ENCODE measurements at regions not wholly inside any gene's neighbourhood (a gene's known extent, or its start where the extent isn't known, plus 50 kb on each side); places are given as distances from the start of the nearest gene placed in this dataset.

DNA sequence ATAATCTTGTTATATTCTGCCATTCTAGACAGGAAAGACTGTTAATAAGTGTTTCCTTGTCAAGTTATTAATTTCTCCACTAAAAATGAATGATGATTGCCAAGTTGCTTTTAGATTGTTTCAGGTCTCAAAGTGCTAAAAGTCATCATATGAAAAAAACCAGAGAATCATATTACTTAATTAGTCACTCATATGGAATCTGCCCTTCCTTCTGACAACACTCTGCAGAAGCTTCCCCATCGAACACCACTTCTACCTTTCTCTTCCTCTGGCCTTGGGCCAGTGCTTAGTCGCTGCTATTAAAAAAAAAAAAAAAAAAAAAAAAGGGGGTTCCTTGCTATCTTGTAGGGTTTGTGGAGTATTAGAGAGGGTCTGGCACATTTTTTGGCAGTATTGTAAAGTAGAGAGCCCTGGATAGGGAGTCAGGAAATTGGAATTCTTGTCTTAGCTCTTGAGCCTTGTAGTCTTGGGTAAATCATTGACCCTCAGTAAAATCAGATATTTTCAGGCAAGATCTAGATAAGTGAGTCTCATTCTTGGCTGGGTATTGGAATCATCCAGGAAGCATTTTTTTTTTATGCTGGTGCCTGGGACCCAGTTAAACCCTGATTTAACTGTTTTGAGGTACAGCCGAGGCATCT, 141.7 kb upstream of the CCDC68 start:
- peak; percentile 53 for DNase-seq (ENCODE audit: low read depth)
- no peak overlapping the region for H3K4me3 ChIP-seq (ENCODE audit: control insufficient read depth, low read depth, low read length)
- TF ChIP-seq, protein P1, sequence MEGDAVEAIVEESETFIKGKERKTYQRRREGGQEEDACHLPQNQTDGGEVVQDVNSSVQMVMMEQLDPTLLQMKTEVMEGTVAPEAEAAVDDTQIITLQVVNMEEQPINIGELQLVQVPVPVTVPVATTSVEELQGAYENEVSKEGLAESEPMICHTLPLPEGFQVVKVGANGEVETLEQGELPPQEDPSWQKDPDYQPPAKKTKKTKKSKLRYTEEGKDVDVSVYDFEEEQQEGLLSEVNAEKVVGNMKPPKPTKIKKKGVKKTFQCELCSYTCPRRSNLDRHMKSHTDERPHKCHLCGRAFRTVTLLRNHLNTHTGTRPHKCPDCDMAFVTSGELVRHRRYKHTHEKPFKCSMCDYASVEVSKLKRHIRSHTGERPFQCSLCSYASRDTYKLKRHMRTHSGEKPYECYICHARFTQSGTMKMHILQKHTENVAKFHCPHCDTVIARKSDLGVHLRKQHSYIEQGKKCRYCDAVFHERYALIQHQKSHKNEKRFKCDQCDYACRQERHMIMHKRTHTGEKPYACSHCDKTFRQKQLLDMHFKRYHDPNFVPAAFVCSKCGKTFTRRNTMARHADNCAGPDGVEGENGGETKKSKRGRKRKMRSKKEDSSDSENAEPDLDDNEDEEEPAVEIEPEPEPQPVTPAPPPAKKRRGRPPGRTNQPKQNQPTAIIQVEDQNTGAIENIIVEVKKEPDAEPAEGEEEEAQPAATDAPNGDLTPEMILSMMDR (conservative IDR thresholded peaks at IDR 0.05; ENCODE audit: control insufficient read depth, insufficient read depth, low read depth, low read length), result no peak

DNA sequence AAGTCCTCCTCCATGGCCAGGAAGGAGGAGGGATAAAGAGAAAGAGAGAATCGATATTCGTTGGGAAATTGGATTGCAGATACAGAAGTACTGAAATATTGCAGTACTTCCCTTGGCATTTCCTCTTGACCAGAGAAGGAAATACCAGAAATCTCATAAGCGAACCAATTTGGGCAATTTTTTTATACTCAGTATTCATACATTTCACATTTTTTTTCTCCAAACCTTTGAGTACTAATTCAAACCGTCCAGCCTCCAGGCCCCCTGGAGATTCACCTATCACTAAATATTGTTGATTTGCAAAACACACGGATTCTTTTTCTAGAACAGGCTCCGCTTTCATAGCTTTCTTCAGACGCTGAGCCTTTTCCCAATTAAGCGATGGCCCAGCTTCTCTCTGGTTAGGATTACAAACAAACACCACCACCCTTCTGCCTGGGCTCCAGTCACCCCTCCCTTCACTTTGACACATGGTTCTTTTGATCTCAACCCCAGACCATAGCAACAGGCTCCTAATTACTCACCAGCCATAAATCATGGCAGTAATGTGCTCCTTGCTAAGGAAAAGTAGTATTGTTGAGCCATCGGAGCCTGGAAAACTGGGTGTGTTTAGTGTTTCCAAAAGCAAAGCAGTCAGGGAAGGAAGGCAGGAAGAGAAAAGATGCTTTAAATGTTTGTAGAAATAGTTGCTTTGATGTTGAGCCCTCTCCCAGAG, 138.4 kb upstream of the CCDC68 start:
- DNase-seq (ENCODE audit: low read depth), result peak; percentile 67
- no peak overlapping the region for H3K4me3 ChIP-seq (ENCODE audit: control insufficient read depth, low read depth, low read length)
- TF ChIP-seq, protein P1 (conservative IDR thresholded peaks at IDR 0.05; ENCODE audit: control insufficient read depth, insufficient read depth, low read depth, low read length), result no peak

DNA sequence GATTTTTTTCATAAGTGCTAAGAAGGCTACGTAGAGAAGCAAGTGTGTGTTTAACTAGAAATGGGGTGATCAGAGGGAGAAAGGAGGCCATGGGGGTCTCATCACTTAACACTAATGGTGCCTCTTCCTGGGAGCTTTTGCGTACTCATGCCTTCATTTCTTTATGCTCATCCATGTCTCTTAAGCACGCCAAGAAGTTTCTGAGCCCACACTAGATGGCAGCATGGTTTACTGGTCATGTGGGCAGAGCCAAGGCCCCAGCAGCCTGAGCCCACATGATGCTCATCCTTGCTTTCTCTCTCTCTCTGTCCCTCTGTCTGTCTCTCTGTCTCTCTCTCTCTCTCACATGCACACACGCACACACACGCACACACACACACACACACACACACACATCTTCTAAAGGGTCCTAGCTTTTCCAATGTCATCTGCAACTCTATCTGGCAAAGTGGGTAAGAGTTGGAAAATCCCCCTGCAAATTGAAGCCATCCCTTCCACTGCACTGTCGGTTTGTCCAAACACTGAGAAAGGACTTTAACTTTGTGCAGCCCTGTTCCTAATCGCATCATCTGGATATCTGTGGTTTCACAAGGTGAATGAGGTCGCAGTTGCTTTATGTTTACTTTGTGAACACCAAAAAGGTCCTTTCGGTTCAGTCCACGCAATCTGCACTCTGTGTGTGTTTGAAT, 137.1 kb upstream of the CCDC68 start:
- TF ChIP-seq, protein P1 (conservative IDR thresholded peaks at IDR 0.05; ENCODE audit: control insufficient read depth, insufficient read depth, low read depth, low read length), result peak; percentile 52
- H3K4me3 ChIP-seq (ENCODE audit: control insufficient read depth, low read depth, low read length), result no peak overlapping the region
- DNase-seq (ENCODE audit: low read depth), result peak; percentile 76

DNA sequence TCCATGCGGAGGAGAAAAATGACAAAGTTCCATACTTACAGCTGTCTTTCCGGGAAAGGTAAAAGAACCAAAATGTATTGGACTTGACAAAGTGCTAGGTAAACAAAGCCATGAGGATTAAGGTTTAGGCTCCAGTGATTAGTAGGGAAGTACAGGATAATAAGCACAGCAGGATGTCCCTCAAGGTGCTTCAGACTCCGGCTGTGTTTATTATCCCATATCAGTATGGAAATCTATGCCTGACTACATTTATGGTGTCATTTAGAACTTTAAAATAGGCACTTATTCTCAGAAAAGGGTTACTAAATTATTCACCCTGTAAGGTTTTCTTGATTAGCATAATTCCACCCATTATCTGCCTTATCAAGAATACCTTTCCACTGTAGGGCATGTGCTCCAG, 136.3 kb upstream of the CCDC68 start:
- DNase-seq (ENCODE audit: low read depth), result no peak
- no peak overlapping the region for H3K4me3 ChIP-seq (ENCODE audit: control insufficient read depth, low read depth, low read length)
- TF ChIP-seq, protein P1 (conservative IDR thresholded peaks at IDR 0.05; ENCODE audit: control insufficient read depth, insufficient read depth, low read depth, low read length), result no peak

DNA sequence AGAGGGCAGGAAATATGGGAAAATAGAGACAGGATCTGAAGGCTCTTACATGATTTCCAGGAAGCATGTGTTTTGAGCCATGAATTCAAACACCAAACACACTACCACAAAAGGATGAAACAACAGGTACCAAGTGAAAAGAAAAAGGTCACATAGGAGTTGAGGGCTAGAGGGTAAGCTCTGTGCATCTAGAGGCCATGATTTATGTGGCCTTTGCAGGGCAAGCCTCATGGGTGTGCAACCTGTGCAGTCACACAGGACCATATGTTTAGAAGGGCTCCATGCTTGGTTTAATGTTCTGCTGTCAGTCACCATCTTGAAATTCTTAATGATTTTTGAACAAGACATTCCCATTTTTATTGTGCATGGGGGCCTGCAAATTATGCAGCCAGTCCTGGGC, 134.5 kb upstream of the CCDC68 start:
- TF ChIP-seq, protein P1 (conservative IDR thresholded peaks at IDR 0.05; ENCODE audit: control insufficient read depth, insufficient read depth, low read depth, low read length), result no peak
- DNase-seq (ENCODE audit: low read depth), result no peak
- H3K4me3 ChIP-seq (ENCODE audit: control insufficient read depth, low read depth, low read length), result no peak overlapping the region

DNA sequence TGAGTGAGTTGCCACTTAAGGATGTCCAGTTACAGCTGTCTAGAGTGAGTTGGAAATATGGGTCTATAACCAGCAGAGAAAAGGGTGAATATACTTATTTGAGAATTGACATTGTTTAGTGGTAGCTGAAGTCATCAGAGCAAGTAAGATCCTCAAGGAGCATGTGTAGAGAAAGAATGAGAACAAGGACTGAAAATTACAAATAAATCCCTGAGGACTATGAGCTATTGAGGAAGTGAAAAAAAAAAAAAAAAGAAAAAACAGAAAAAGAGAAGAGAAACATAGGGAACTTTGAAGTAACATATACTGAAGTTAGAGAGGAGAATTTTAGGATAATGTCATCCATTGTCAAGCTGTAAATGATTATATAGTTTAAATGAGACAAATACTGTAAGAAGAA, 134.0 kb upstream of the CCDC68 start:
- DNase-seq (ENCODE audit: low read depth), result no peak
- TF ChIP-seq, protein P1 (conservative IDR thresholded peaks at IDR 0.05; ENCODE audit: control insufficient read depth, insufficient read depth, low read depth, low read length), result no peak
- no peak overlapping the region for H3K4me3 ChIP-seq (ENCODE audit: control insufficient read depth, low read depth, low read length)

Measured in fibroblast of mammary gland (primary cell).